GM19351 (cell line): ENCODE measurements at regions not wholly inside any gene's neighbourhood (a gene's known extent, or its start where the extent isn't known, plus 50 kb on each side); places are given as distances from the start of the nearest gene placed in this dataset.

Experiments used
- ATAC-seq: cut with Tn5 transposase; IDR thresholded peaks from one replicate; pipeline ENCODE4 v1.9.1; 2021; ENCODE audit warnings: mild to moderate bottlenecking, moderate library complexity; ENCODE audit not compliant: unreplicated experiment

GRCh38 chr2:42108852-42109251 lies 60.3 kb upstream of the EML4 start:
- ATAC-seq: no peak

GRCh38 chr2:42109959-42110640 lies 59.1 kb upstream of the EML4 start:
- no peak for ATAC-seq

DNA sequence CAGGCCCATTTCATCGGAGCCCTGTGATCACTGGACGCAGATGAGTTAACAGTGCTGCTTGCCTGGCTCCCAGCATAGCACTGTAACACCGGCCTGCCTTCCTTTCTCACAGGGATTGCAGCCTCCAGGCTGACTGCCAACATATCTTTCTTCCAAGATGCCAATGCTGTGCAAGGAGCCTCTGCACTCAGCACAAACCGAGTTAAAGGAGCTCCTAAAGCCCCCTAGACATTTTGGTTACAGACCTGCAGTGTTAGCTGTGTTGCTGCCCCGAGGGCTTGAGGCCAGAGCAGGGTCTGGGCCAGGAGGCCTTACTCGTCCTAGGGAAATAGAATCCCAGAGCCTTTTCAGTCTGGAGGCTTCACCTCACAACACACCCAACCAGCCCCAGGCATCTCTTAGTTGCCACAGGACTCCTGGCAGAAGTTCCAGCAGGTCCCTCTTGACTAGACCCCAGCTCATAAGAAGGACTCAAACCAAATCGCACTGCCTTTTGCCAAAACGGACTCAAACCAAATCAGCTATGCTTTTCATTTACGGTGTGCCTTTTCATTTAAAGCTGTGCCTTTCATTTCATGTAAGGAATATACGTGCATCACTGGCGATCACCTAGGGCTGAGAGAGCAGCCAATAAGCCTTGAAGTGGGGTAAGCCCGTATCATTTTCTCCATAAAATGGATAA lies 58.4 kb upstream of the EML4 start:
- ATAC-seq: no peak

DNA sequence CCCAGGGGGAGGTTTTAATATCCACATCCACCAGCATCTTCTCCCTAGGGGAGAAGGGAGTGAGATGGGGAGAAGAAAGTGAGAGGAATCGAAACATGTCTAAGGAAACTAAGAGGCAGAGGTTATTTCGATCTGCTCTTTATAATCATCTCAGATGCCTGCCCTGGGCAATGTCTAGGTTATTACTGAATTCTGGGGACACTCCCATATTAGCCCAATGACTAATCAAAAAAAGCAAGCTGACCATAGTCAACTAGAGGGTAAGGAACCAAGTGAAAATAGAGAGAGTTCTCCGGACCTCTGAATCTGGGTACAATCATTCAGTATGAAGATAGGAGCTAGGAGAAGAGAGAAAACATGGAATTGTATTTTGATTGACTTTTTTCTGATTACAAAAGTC lies 56.7 kb upstream of the EML4 start:
- ATAC-seq: no peak

DNA sequence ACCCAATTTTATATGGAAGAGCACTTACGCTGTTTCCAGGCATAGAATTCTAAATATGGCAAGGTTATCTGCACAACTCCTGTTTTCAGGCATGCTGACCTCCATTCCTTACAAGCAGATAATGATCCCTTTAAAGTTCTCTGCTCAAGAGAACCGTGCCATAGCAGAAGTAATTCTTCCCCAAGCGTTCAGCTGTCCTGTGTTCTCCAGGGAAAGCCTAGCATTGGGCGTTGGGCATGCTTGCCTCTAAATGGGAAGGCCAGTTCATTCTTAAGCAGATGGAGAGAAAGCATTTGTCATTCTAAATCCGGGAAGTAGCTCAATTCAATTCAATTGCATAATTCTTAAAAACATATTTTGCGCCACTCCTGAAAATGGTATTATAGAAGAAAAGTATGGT lies 55.7 kb upstream of the EML4 start:
- ATAC-seq: no peak

GRCh38 chr2:42114091-42114490 lies 55.1 kb upstream of the EML4 start:
- ATAC-seq: no peak

DNA sequence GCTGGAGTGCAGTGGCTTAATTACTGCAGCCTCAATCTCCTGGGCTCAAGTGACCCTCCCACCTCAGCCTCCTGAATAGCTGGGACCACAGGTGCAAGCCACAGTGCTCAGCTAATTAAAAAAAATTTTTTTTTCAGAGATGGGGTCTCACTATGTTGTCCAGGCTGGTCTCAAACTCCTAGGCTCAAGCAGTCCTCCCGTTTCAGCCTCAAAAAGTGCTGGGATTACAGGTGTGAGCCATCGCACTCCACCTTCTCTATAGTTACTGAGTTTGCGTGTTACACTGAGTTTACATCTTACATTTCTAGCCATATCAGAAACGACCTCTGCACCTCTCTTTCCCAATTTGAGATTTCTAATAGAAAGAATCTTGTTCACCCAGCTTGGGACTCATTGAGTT lies 53.6 kb upstream of the EML4 start:
- ATAC-seq: no peak

- ATAC-seq: no peak
Observed at GRCh38 chr2:42116195-42117181, 52.7 kb upstream of the EML4 start.

DNA sequence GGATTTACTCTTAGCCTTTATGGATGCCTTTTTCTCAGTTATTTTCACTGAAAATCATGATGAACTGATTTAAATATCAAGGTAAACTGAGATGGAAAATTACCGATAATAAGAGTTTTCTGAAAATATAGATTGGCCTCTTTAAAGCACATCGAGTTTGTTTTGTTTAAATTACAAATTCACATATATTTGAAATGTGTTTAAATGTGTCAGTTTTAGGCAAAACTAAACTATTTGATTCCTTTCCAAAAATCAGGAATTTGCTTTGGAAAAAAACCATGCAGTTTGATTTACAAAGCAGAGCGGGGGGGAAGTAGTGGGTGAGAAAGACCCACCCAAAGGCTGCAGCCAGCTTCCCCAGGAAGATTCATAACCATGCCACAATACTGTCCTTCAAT lies 52.0 kb upstream of the EML4 start:
- no peak for ATAC-seq

DNA sequence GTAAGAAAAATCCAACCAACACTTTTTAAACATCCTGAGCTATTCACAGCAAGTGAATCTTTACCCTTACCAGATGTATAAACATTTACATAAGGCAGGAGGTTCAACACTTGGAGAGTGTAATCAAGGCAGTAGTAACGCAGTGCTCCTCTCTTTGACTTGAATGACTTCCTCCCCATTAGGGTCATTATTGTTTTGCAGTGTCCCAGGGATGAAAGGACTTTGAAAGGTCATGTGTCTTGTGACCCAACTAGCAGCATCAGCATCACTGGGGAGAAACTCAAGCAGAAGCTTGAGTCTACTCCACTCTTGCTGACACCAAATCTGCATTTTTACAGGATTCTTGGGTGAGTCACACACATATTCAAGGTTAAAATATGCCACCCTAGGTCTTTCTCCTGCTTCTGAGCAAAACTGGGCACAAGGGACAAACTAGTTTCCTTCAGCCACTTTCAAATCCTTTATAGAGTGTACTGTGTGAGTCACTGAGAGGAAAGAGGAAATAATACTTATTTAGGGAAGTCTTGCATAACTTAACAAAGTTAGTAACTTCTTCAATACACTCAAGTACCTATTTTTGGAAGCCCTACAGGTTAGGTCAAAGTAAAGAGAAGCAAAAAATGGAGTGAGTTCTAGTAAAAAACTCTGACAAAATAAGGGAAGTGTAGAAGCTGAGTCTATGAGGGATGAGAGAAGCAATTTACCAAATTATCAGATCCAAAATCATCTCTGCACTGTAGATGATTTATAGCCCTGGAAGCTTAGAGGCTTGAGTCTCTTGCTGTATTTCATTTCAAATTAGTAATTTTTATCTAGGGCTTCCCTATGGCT lies 51.0 kb upstream of the EML4 start:
- ATAC-seq: peak; percentile 88

- no peak for ATAC-seq
Observed at GRCh38 chr2:42118754-42119569, 50.2 kb upstream of the EML4 start.
